ENCODE measurements at regions not wholly inside any gene's neighbourhood (a gene's known extent, or its start where the extent isn't known, plus 50 kb on each side); places are given as distances from the start of the nearest gene placed in this dataset.

- intact Hi-C loops (cut with DNase I), result no loop called here
These were observed 52.1 kb upstream of the MYEOV start for GRCh38 chr11:69241844-69242243.

GRCh38 chr11:69242266-69242920 lies 51.6 kb upstream of the MYEOV start:
- Histone ChIP-seq H3K4me1 (ENCODE audit: insufficient read depth) (no peaks in the 10 kb centered on the region), H3K27me3 (no peaks in the 10 kb centered on the region), H3K36me3 (no peaks in the 10 kb centered on the region), H3K9me3 (no peaks in the 10 kb centered on the region), H3K4me3 (no peak overlapping the region), H3K27ac (no peak overlapping the region)
- intact Hi-C loops (cut with DNase I), result no loop called here
- DNase-seq, result no peak
- WGBS, 3 donors, result 33 to 43% (median 41%) methylated on average over 3 of the region's 3 CpGs
- no peak for TF ChIP-seq CTCF (IDR thresholded peaks at IDR 0.05)
- no peak for TF ChIP-seq EP300 (IDR thresholded peaks at IDR 0.05)
- no peak for TF ChIP-seq POLR2A (IDR thresholded peaks at IDR 0.05)

More at GRCh38 chr11:69241844-69242243, 52.1 kb upstream of the MYEOV start:
- no peaks in the 10 kb centered on the region for H3K9me3 ChIP-seq
- H3K36me3 ChIP-seq, result no peaks in the 10 kb centered on the region
- H3K4me1 ChIP-seq (ENCODE audit: insufficient read depth), result no peaks in the 10 kb centered on the region
- H3K27ac ChIP-seq, result no peak overlapping the region
- H3K4me3 ChIP-seq, result no peak overlapping the region
- no peak for DNase-seq
- no peaks in the 10 kb centered on the region for H3K27me3 ChIP-seq
- TF ChIP-seq EP300 (IDR thresholded peaks at IDR 0.05) (no peak), CTCF (IDR thresholded peaks at IDR 0.05) (no peak), POLR2A (IDR thresholded peaks at IDR 0.05) (no peak)
- 83 to 92% (median 89%) methylated on average over 4 of the region's 4 CpGs for WGBS, 3 donors

GRCh38 chr11:69243496-69244200 lies 50.3 kb upstream of the MYEOV start:
- no peak overlapping the region for H3K4me3 ChIP-seq
- no peaks in the 10 kb centered on the region for H3K9me3 ChIP-seq
- WGBS, 3 donors, result 86 to 93% (median 92%) methylated on average over 1 of the region's 1 CpG
- no peaks in the 10 kb centered on the region for H3K4me1 ChIP-seq (ENCODE audit: insufficient read depth)
- no peak for DNase-seq
- no peaks in the 10 kb centered on the region for H3K36me3 ChIP-seq
- H3K27ac ChIP-seq, result no peak overlapping the region
- no peak for TF ChIP-seq POLR2A (IDR thresholded peaks at IDR 0.05)
- TF ChIP-seq EP300 (IDR thresholded peaks at IDR 0.05), result no peak
- TF ChIP-seq CTCF (IDR thresholded peaks at IDR 0.05), result no peak
- intact Hi-C loops (cut with DNase I), result no loop called here
- H3K27me3 ChIP-seq, result no peaks in the 10 kb centered on the region

All from ovary (tissue), 7 donors.